IMR-90 (cell line): ENCODE measurements at regions not wholly inside any gene's neighbourhood (a gene's known extent, or its start where the extent isn't known, plus 50 kb on each side); places are given as distances from the start of the nearest gene placed in this dataset.

Source experiments
- ATAC-seq: fragments of 200-7000 bp; cut with Tn5 transposase; 2 replicates; pipeline ENCODE4 v1.9.1; 2020; ENCODE audit warnings: low read depth, mild to moderate bottlenecking, moderate library complexity
- BruUV-seq: library from RNA; stranded (reverse); fragments of 400-500 nt; replicated peaks from 2 replicates; lab custom pipeline; 2021; lab: Mats Ljungman, UMichigan
- CTCF ChIA-PET: fragments of 300-600 bp; formaldehyde crosslinking; extraction: SDS; loops from one replicate; lab custom pipeline; 2021; ENCODE audit warnings: antibody characterized with exemption; lab: Yijun Ruan, JAX
- POLR2A ChIA-PET: fragments of 300-600 bp; sonication (Branson Sonifier 250); formaldehyde crosslinking; loops from one replicate; lab custom pipeline; 2022; ENCODE audit warnings: antibody characterized with exemption; ENCODE audit not compliant: unreplicated experiment; lab: Charles Lee
- DNase-seq: peaks from one replicate; pipeline ENCODE4 v3.0.0; 2013
- H2AFZ ChIP-seq: replicated peaks from 2 replicates; pipeline ENCODE3; 2013; ENCODE audit warnings: low read length, mild to moderate bottlenecking; ENCODE audit not compliant: poor library complexity
- H2AK5ac ChIP-seq: 2 replicates; pipeline ENCODE4 v1.6.1; 2013; ENCODE audit warnings: low read depth, low read length, inconsistent platforms
- H2AK9ac ChIP-seq: replicated peaks from 2 replicates; pipeline ENCODE3; 2013; ENCODE audit warnings: mild to moderate bottlenecking, low read depth, low read length, moderate library complexity; ENCODE audit not compliant: poor library complexity
- H2BK120ac ChIP-seq: 2 replicates; pipeline ENCODE4 v1.6.1; 2013; ENCODE audit warnings: low read depth, low read length, inconsistent platforms
- H2BK15ac ChIP-seq: 3 replicates; pipeline ENCODE4 v1.6.1; 2013; ENCODE audit warnings: low read depth, low read length, inconsistent platforms
- H2BK20ac ChIP-seq: 2 replicates; pipeline ENCODE4 v1.6.1; 2013; ENCODE audit warnings: low read depth, mild to moderate bottlenecking, inconsistent platforms, low read length, moderate library complexity
- H2BK5ac ChIP-seq: 2 replicates; pipeline ENCODE4 v1.6.1; 2013; ENCODE audit warnings: mild to moderate bottlenecking, low read depth, low read length, inconsistent platforms; ENCODE audit not compliant: poor library complexity, severe bottlenecking
- H3K14ac ChIP-seq: replicated peaks from 2 replicates; pipeline ENCODE4 v1.6.1; 2013; ENCODE audit warnings: low read depth, low read length, inconsistent platforms
- H3K18ac ChIP-seq: 2 replicates; pipeline ENCODE4 v1.6.1; 2013; ENCODE audit warnings: low read depth, low read length, control low read depth
- H3K23ac ChIP-seq: 2 replicates; pipeline ENCODE4 v1.6.1; 2013; ENCODE audit warnings: low read depth, low read length, inconsistent platforms
- H3K27ac ChIP-seq: 2 replicates; pipeline ENCODE4 v1.5.1; 2013; ENCODE audit warnings: mild to moderate bottlenecking, control low read depth, low read length; ENCODE audit not compliant: insufficient read depth
- H3K27me3 ChIP-seq: 2 replicates; pipeline ENCODE4 v1.6.1; 2013; ENCODE audit warnings: low read length; ENCODE audit not compliant: control insufficient read depth, insufficient read depth
- H3K36me3 ChIP-seq: 2 replicates; pipeline ENCODE4 v1.6.1; 2013; ENCODE audit warnings: low read length, mixed read lengths; ENCODE audit not compliant: control insufficient read depth, insufficient read depth
- H3K4ac ChIP-seq: 2 replicates; pipeline ENCODE4 v1.6.1; 2013; ENCODE audit warnings: low read depth, low read length, inconsistent platforms
- H3K4me1 ChIP-seq: 2 replicates; pipeline ENCODE4 v1.6.1; 2013; ENCODE audit warnings: low read length, mixed read lengths; ENCODE audit not compliant: control insufficient read depth, insufficient read depth
- H3K4me2 ChIP-seq: 2 replicates; pipeline ENCODE4 v1.6.1; 2013; ENCODE audit warnings: low read depth, mild to moderate bottlenecking, control low read depth, low read length, moderate library complexity
- H3K4me3 ChIP-seq: 2 replicates; pipeline ENCODE4 v1.5.1; 2013; ENCODE audit warnings: low read depth, mild to moderate bottlenecking, control low read depth, low read length, moderate library complexity; ENCODE audit not compliant: insufficient read depth
- H3K56ac ChIP-seq: 2 replicates; pipeline ENCODE4 v1.6.1; 2013; ENCODE audit warnings: low read length, inconsistent platforms; ENCODE audit not compliant: insufficient read depth; ENCODE audit errors: extremely low read depth
- H3K79me1 ChIP-seq, 2 experiments: 2 replicates each; pipeline ENCODE4 v1.6.1; 2013; ENCODE audit warnings: low read length in 2 of 2, inconsistent platforms in 1 of 2, low read depth in 1 of 2
- H3K9ac ChIP-seq: 2 replicates; pipeline ENCODE4 v1.6.1; 2013; ENCODE audit warnings: low read depth, low read length, control low read depth
- H3K9me1 ChIP-seq: 2 replicates; pipeline ENCODE4 v1.6.1; 2013; ENCODE audit warnings: low read length, inconsistent platforms; ENCODE audit not compliant: insufficient read depth
- H3K9me3 ChIP-seq: 2 replicates; pipeline ENCODE4 v1.6.1; 2013; ENCODE audit warnings: low read length; ENCODE audit not compliant: control insufficient read depth, insufficient read depth
- H4K20me1 ChIP-seq: 2 replicates; pipeline ENCODE4 v1.6.1; 2013; ENCODE audit warnings: low read length, inconsistent platforms; ENCODE audit not compliant: insufficient read depth
- H4K5ac ChIP-seq: 2 replicates; pipeline ENCODE4 v1.6.1; 2013; ENCODE audit warnings: mild to moderate bottlenecking, low read depth, low read length, control low read depth
- H4K8ac ChIP-seq, 2 experiments: 2 replicates each; pipeline ENCODE4 v1.6.1; 2013; ENCODE audit warnings: low read depth in 2 of 2, low read length in 2 of 2, control low read depth in 1 of 2, inconsistent platforms in 1 of 2
- H4K91ac ChIP-seq: 2 replicates; pipeline ENCODE4 v1.6.1; 2013; ENCODE audit warnings: low read depth, low read length, inconsistent platforms; ENCODE audit not compliant: insufficient read depth
- BHLHE40 ChIP-seq: fragments of 150-350 bp; IDR thresholded peaks from 2 replicates; pipeline ENCODE4 v1.6.1; 2016; ENCODE audit warnings: mild to moderate bottlenecking, low read depth, low read length
- CHD1 ChIP-seq: IDR thresholded peaks from 2 replicates; pipeline ENCODE4 v1.6.1; 2012; ENCODE audit warnings: low read depth, low read length, improper control_type of control experiment
- FOS ChIP-seq: fragments of 150-350 bp; IDR thresholded peaks from 2 replicates; pipeline ENCODE4 v1.6.1; 2016; ENCODE audit warnings: low read depth, low read length
- POLR2A ChIP-seq: IDR thresholded peaks from 2 replicates; pipeline ENCODE4 v1.6.1; 2012; ENCODE audit warnings: mild to moderate bottlenecking, low read depth, low read length
- RAD21 ChIP-seq: IDR thresholded peaks from 2 replicates; pipeline ENCODE4 v1.6.1; 2012; ENCODE audit warnings: low read length, improper control_type of control experiment
- RCOR1 ChIP-seq: IDR thresholded peaks from 2 replicates; pipeline ENCODE4 v1.6.1; 2012; ENCODE audit warnings: mild to moderate bottlenecking, low read length, improper control_type of control experiment; ENCODE audit not compliant: insufficient replicate concordance
- RFX5 ChIP-seq: IDR thresholded peaks from 2 replicates; pipeline ENCODE4 v1.8.0; 2012; ENCODE audit warnings: low read depth, mild to moderate bottlenecking, low read length, moderate library complexity
- WGBS, 2 experiments: methylation state at CpG; one replicate each; pipeline versions ENCODE4 v1.1.5 to v1.1.7; 2013; ENCODE audit warnings: missing lambda C conversion rate in 2 of 2; ENCODE audit not compliant: insufficient read length in 1 of 2; ENCODE audit errors: extremely low coverage in 2 of 2; 5-methylcytosine and 5-hydroxymethylcytosine counted together
- dilution Hi-C: fragments of 300-500 bp; cut with HindIII; formaldehyde crosslinking; loops from one replicate; pipeline ENCODE4 v1.14.3; 2018; ENCODE audit warnings: low sequenced_read_pairs; ENCODE audit not compliant: unreplicated experiment
- in situ Hi-C: fragments of 300-500 bp; cut with MboI; formaldehyde crosslinking; loops from 3 replicates; pipeline ENCODE4 v1.14.3; 2019; ENCODE audit warnings: low sequenced_read_pairs, inconsistent platforms, mixed read lengths
- intact Hi-C: fragments of 100-400 bp; cut with micrococcal nuclease; formaldehyde crosslinking; loops from 2 replicates; pipeline ENCODE4 v1.10.0; 2022
- TF ChIP-seq, protein P1 (sequence below): fragments of 150-350 bp; IDR thresholded peaks from 2 replicates; pipeline ENCODE4 v1.6.1; 2016; ENCODE audit warnings: low read depth, mild to moderate bottlenecking, low read length, moderate library complexity, borderline replicate concordance

DNA sequence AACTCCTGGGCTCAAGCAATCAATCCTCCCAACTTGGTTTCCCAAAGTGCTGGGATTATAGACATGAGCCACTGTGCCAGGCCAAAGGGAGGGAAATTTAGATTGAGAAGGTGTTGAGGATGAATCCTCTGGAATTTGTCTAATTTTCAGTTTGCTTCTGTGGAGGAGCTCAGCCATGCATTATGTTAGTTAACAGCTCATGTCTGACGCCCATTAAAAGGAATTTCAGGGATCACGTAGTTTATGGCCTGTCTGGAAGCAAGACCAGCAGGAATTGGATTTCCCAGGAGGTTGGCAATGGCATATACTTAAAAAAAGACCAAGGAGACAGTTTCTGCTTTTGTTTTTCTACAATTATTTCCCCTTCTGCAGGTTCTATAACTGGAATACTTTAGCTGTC lies 165.7 kb downstream of the OTUD1 start:
- no TSS peak for BruUV-seq
- Histone ChIP-seq H2BK5ac (no peak overlapping the region), H3K18ac (no peak overlapping the region), H3K56ac (no peak overlapping the region), H2AK9ac (no peak overlapping the region), H3K9ac (no peak overlapping the region), H2AFZ (no peak overlapping the region), H2BK120ac (no peak overlapping the region), H3K79me1 (no peaks in the 10 kb centered on the region), H4K91ac (no peak overlapping the region), H3K36me3 (no peaks in the 10 kb centered on the region), H2BK15ac (no peak overlapping the region), H2BK20ac (no peak overlapping the region), H4K8ac (no peak overlapping the region), H3K4ac (no peak overlapping the region), H2AK5ac (no peak overlapping the region), H3K23ac (no peak overlapping the region), H4K20me1 (no peaks in the 10 kb centered on the region), H3K9me3 (peaks cover 6% of the 10 kb centered on the region), H3K4me3 (no peak overlapping the region), H3K4me2 (no peak overlapping the region), H3K4me1 (no peaks in the 10 kb centered on the region), H3K9me1 (no peaks in the 10 kb centered on the region), H3K27me3 (no peaks in the 10 kb centered on the region), H3K27ac (no peak overlapping the region), H4K5ac (no peak overlapping the region), H3K14ac (no peak overlapping the region)
- CTCF ChIA-PET = no interaction called here
- DNase-seq (no peak), ATAC-seq (no peak)
- dilution Hi-C loops (no loop called here), intact Hi-C loops (no loop called here), in situ Hi-C loops (no loop called here)
- TF ChIP-seq, protein P1, sequence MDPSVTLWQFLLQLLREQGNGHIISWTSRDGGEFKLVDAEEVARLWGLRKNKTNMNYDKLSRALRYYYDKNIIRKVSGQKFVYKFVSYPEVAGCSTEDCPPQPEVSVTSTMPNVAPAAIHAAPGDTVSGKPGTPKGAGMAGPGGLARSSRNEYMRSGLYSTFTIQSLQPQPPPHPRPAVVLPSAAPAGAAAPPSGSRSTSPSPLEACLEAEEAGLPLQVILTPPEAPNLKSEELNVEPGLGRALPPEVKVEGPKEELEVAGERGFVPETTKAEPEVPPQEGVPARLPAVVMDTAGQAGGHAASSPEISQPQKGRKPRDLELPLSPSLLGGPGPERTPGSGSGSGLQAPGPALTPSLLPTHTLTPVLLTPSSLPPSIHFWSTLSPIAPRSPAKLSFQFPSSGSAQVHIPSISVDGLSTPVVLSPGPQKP = no peak
- no peak for TF ChIP-seq CHD1
- no peak for TF ChIP-seq RFX5
- no peak for TF ChIP-seq RCOR1
- no peak for TF ChIP-seq POLR2A
- TF ChIP-seq FOS = no peak
- no peak for TF ChIP-seq RAD21
- no peak for TF ChIP-seq BHLHE40
- POLR2A ChIA-PET = no interaction called here
- WGBS, 2 experiments = no CpG with 5 or more reads among the region's 2 CpGs
